ENCODE measurements at regions not wholly inside any gene's neighbourhood (a gene's known extent, or its start where the extent isn't known, plus 50 kb on each side); places are given as distances from the start of the nearest gene placed in this dataset.

- BruUV-seq (replicated peaks), result no TSS peak
- TF ChIP-seq CTCF (conservative IDR thresholded peaks at IDR 0.05; ENCODE audit: low read depth, low read length) (no peak), EZH2 (IDR thresholded peaks at IDR 0.05; ENCODE audit: borderline replicate concordance, low read depth, low read length, poor library complexity, severe bottlenecking) (no peak)
Measured at GRCh38 chr10:3648576-3648975, 136.4 kb downstream of the KLF6 start.

GRCh38 chr10:3648170-3648569 is 136.8 kb downstream of the KLF6 start:
- CTCF ChIA-PET, result no interaction called here

More at GRCh38 chr10:3648576-3648975, 136.4 kb downstream of the KLF6 start:
- ChIA-PET POLR2A (ENCODE audit: low non-redundant PET) (no interaction called here), CTCF (no interaction called here)
- no peaks in the 10 kb centered on the region for H3K4me1 ChIP-seq (ENCODE audit: insufficient read depth, low read length, poor library complexity, severe bottlenecking)
- no peaks in the 10 kb centered on the region for H3K36me3 ChIP-seq (ENCODE audit: insufficient read depth, low read length, poor library complexity, severe bottlenecking)
- no peaks in the 10 kb centered on the region for H3K27me3 ChIP-seq (replicated peaks; ENCODE audit: insufficient read depth, low read depth, low read length, poor library complexity)
- intact Hi-C loops (cut with micrococcal nuclease; ENCODE audit: unreplicated experiment), result no loop called here
- no peak overlapping the region for H3K4me3 ChIP-seq (ENCODE audit: low read depth, low read length, poor library complexity, severe bottlenecking)
- H3K9me3 ChIP-seq (ENCODE audit: low read depth, low read length, poor library complexity, severe bottlenecking), result no peaks in the 10 kb centered on the region
- H3K27ac ChIP-seq (ENCODE audit: low read depth, low read length, poor library complexity, severe bottlenecking), result no peak overlapping the region
- no peak for DNase-seq (ENCODE audit: low spot score)

GRCh38 chr10:3647074-3647473 is 137.9 kb downstream of the KLF6 start:
- no peaks in the 10 kb centered on the region for H3K9me3 ChIP-seq (ENCODE audit: low read depth, low read length, poor library complexity, severe bottlenecking)
- ChIA-PET CTCF (no interaction called here), POLR2A (ENCODE audit: low non-redundant PET) (no interaction called here)
- no peaks in the 10 kb centered on the region for H3K36me3 ChIP-seq (ENCODE audit: insufficient read depth, low read length, poor library complexity, severe bottlenecking)
- H3K27me3 ChIP-seq (replicated peaks; ENCODE audit: insufficient read depth, low read depth, low read length, poor library complexity), result no peaks in the 10 kb centered on the region
- no peak for DNase-seq (ENCODE audit: low spot score)
- no peaks in the 10 kb centered on the region for H3K4me1 ChIP-seq (ENCODE audit: insufficient read depth, low read length, poor library complexity, severe bottlenecking)
- intact Hi-C loops (cut with micrococcal nuclease; ENCODE audit: unreplicated experiment), result no loop called here
- no peak for TF ChIP-seq EZH2 (IDR thresholded peaks at IDR 0.05; ENCODE audit: borderline replicate concordance, low read depth, low read length, poor library complexity, severe bottlenecking)
- TF ChIP-seq CTCF (conservative IDR thresholded peaks at IDR 0.05; ENCODE audit: low read depth, low read length), result no peak
- H3K4me3 ChIP-seq (ENCODE audit: low read depth, low read length, poor library complexity, severe bottlenecking), result no peak overlapping the region
- BruUV-seq (replicated peaks), result no TSS peak
- no peak overlapping the region for H3K27ac ChIP-seq (ENCODE audit: low read depth, low read length, poor library complexity, severe bottlenecking)

More at GRCh38 chr10:3648170-3648569, 136.8 kb downstream of the KLF6 start:
- H3K36me3 ChIP-seq (ENCODE audit: insufficient read depth, low read length, poor library complexity, severe bottlenecking), result no peaks in the 10 kb centered on the region
- DNase-seq (ENCODE audit: low spot score), result no peak
- no peaks in the 10 kb centered on the region for H3K9me3 ChIP-seq (ENCODE audit: low read depth, low read length, poor library complexity, severe bottlenecking)
- TF ChIP-seq EZH2 (IDR thresholded peaks at IDR 0.05; ENCODE audit: borderline replicate concordance, low read depth, low read length, poor library complexity, severe bottlenecking), result no peak
- no peak for TF ChIP-seq CTCF (conservative IDR thresholded peaks at IDR 0.05; ENCODE audit: low read depth, low read length)
- H3K27ac ChIP-seq (ENCODE audit: low read depth, low read length, poor library complexity, severe bottlenecking), result no peak overlapping the region
- H3K27me3 ChIP-seq (replicated peaks; ENCODE audit: insufficient read depth, low read depth, low read length, poor library complexity), result no peaks in the 10 kb centered on the region
- H3K4me3 ChIP-seq (ENCODE audit: low read depth, low read length, poor library complexity, severe bottlenecking), result no peak overlapping the region
- no TSS peak for BruUV-seq (replicated peaks)
- no peaks in the 10 kb centered on the region for H3K4me1 ChIP-seq (ENCODE audit: insufficient read depth, low read length, poor library complexity, severe bottlenecking)
- intact Hi-C loops (cut with micrococcal nuclease; ENCODE audit: unreplicated experiment), result no loop called here
- POLR2A ChIA-PET (ENCODE audit: low non-redundant PET), result no interaction called here

Data from A673 (cell line).